NCI-H2081 treated with DMSO at 0.1 percent for 48 hours (cell line): ENCODE measurements at regions not wholly inside any gene's neighbourhood (a gene's known extent, or its start where the extent isn't known, plus 50 kb on each side); places are given as distances from the start of the nearest gene placed in this dataset.

Experiments
- DNase-seq: peaks from one replicate; lab custom pipeline; 2025; lab: John Stamatoyannopoulos, UW

- no peak for DNase-seq
Observed at GRCh38 chr2:220916931-220917330, 655.2 kb downstream of the EPHA4 start.

DNA sequence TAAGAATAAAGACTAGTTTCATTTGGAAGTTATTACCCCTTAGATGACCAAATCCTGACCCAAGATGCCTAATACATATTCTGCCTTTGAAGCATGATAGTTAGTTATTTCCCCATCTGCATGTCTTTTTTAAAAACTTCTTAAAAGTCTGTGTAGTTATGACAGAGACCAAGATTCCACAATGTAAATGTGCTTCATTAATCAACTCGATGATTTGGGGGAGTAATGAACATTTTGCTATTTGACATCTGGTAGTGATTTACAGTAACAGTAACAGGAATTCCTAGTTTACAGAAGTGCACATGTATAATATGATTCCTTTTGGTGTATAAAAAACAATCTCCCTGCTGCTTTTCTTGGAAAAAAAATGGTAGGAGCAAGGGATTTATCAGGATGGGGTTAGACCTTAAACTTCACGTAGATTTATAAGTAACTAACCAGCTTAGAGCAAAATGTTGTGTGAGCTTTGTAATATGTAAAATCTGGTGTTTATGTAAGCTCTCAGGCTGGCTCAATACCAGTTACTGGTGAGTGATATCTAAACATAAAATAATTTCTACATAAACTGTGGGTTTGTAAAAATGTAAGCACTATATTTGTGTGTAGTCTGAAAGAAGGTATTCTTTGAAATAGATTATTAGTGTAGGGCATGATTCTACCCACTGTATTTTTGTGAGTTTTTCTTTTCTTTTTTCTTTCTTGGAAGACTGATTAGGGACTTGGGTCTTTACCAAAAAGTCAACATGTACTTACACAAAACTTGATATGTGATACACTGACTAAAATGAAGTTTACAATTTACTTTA lies 641.6 kb downstream of the EPHA4 start:
- DNase-seq: no peak

- no peak for DNase-seq
Observed at GRCh38 chr2:220931491-220931890, 640.6 kb downstream of the EPHA4 start.

- no peak for DNase-seq
Observed at GRCh38 chr2:220932041-220932440, 640.1 kb downstream of the EPHA4 start.

DNA sequence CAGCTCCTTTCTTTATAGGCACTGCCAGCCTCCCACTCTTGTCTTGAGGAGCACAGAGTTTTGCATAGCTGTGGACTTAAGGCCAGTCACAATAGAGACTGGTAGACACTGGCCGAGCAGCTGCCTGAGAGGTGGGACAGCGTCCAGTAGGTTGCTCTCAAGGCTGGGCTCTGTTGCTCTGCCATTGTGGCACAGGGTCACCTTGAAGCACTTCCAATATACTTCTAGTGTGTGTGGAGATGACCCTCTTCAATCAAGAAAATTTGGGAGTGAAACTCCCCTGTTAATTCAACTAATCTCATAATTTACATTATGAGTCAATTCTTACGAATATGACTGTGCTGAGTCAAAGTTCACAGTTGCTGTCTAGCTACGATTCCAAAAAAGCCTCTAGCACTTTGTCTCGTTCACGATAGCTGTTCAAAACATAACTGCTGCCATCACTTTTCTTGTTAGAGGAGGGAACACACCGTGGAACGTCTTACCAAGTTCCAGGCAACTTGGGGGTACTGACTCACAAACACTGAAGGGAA lies 636.2 kb downstream of the EPHA4 start:
- DNase-seq: no peak

DNA sequence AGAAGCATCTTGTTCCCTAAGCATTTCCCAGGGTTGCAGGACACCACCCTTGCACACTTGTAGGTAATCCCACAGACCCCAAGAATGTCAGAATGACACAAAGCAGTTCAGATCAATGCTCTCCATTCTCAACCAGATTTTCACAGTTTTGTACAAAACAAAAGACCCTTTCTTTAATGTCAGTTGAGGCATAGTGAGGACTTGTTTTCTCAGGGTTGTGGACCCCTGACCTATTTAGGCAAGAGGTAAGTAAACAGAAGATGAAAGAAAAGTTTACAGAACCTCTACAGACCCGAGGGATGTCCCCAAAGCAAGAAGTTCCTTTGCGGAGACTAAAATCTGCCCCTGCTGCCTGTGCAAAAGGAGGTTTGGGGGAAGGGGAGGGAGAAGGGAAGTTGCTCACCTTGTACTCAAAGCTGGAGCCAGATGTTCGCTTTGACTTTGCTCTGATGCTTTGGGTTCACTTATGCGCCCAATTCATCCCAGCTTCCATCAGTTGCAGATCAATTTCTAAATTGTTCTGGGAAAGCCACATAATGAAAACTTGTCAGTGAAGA lies 635.4 kb downstream of the EPHA4 start:
- DNase-seq: no peak

GRCh38 chr2:220937245-220937644 lies 634.9 kb downstream of the EPHA4 start:
- no peak for DNase-seq

DNA sequence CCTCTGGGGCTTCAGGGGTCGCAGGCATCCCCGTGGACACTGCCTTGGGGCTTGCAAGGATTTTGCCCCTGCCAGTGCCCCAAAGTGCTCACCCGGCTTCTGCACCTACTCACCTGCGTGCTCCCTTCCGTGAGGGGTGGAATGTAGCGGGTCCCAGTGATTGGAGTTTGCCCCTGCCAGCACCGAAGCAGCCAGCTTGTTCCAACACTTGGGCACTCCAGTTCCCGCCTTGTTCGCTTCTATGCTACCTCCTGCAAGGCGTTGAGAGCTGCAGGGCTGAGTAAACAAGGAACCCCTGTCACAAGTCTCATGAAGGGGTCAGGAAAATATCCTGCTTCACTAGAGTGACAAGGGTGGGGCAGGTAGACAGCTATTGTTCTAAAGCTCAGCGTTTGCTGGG lies 631.5 kb downstream of the EPHA4 start:
- no peak for DNase-seq

DNA sequence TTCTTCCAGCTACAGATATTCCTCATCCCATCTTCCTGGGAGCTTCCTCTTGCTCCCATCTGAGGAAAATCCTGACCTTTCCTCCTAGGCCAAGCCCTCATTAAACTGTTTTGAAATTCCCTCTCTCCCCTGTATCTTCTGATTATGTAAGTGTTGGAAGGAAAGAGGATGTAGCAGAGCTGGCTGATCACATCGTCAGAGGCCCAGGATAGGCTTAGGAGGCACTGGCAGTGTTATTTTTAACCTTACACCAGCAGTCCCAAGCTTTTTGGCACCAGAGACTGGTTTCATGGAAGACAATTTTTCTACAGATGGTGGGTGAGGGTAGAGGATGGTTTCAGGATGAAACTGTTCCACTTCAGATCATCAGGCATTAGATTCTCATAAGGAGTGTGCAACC lies 630.4 kb downstream of the EPHA4 start:
- DNase-seq: no peak

DNA sequence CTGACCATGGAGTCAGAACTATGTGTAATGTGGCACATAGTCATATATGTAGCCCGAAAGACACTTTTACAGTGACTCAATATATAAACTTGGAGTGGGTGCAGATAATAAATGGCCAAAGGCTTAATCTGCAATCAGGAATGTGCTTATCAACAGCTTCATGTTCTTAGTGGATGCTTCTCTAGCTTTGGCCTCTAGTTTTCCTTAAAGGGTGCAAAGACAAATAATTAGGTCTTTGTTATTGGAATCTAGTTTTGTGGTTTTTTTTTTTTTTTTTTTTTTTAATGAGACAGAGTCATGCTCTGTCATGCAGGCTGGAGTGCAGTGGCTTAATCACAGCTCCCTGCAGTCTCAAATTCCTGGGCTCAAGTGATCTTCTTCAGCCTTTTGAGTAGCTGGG lies 625.6 kb downstream of the EPHA4 start:
- no peak for DNase-seq

- no peak for DNase-seq
Observed at GRCh38 chr2:220948579-220948978, 623.5 kb downstream of the EPHA4 start.

GRCh38 chr2:220949466-220949865 lies 622.6 kb downstream of the EPHA4 start:
- DNase-seq: no peak

- no peak for DNase-seq
Observed at GRCh38 chr2:220955776-220956175, 616.3 kb downstream of the EPHA4 start.

DNA sequence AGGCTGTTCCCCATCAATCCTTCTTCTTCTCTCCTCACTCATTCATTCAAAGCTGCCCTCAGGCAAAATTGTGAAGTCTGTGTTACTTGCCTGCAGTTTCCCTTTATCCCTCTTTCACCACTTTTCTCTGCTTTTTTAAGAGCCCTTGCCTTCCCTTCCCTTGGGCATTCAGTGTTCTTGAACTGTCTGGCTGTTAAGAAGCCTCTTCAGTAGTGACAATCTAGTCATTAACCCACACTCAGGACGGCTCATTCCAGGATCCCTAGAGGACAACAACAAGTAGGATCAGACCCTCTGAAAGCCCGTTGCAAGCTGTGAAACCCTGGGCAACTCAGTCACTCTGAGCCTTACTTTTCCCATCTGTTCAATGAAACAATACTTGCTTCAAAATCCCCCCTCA lies 615.7 kb downstream of the EPHA4 start:
- no peak for DNase-seq

- no peak for DNase-seq
Observed at GRCh38 chr2:220959391-220959802, 612.7 kb downstream of the EPHA4 start.

DNA sequence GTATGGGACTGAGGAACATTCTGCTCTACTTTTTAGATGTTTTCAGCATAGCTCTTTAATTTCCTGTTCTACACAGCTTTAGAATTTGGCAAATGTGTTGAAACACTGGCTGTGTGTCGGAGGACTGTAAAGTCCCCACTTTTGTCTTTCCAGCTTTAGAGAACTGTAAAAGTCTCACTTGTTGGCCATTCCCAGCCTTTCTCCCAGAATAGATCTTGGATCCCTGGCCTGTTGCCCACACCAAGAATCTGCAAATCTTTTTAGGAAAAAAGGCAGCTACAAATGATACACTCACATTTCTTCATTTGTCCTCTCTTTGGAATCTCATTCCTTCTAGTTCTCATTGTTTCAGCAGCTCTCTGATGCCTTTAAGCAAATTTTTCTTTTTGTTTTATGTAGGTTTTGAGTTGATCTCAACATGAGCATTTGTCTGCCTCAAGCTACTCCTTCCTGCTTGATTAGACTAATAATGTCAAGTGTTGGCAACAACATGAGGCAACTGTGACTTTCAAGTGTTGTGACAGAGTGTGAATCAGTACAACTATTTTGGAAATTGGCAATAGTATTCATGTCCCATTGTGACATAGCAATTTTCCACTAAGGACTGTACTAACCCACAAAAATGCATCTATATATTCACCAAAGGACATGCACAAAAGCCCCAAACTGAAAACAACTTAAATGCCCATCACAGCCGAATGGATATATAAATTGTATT lies 610.8 kb downstream of the EPHA4 start:
- no peak for DNase-seq

GRCh38 chr2:220962556-220962955 lies 609.5 kb downstream of the EPHA4 start:
- no peak for DNase-seq

GRCh38 chr2:220963076-220963475 lies 609.0 kb downstream of the EPHA4 start:
- no peak for DNase-seq

- no peak for DNase-seq
Observed at GRCh38 chr2:220963930-220964329, 608.2 kb downstream of the EPHA4 start.

DNA sequence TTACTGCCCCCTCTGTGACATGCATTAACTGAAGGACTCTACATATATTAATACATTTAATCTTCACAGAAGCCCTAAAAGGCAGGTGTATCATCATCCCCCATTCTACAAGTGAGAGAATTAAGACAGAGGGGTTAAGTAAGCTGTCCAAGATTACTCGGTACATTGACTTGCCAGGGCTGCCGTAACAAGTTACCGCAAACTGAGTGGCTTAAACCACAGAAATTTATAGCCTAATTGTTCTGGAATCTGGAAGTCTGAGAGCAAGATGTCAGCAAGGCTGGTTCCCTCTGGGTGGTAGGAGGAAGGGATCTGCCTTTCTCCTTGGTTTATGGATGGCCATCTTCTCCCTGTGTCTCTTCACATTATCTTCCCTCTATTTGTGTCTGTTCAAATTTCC lies 605.5 kb downstream of the EPHA4 start:
- no peak for DNase-seq

GRCh38 chr2:220969348-220969747 lies 602.8 kb downstream of the EPHA4 start:
- no peak for DNase-seq

- DNase-seq: no peak
Observed at GRCh38 chr2:220980966-220981675, 591.0 kb downstream of the EPHA4 start.
